MM.1S (cell line): ENCODE measurements at regions not wholly inside any gene's neighbourhood (a gene's known extent, or its start where the extent isn't known, plus 50 kb on each side); places are given as distances from the start of the nearest gene placed in this dataset.

Experiments
- CTCF ChIP-seq: fragments of 300-600 bp; sonication (generic); IDR thresholded peaks from 2 replicates; pipeline ENCODE4 v1.5.1; 2016; ENCODE audit warnings: antibody characterized with exemption, low read length, mixed read lengths
- EZH2phosphoT487 ChIP-seq: fragments of 300-600 bp; sonication (generic); IDR thresholded peaks from 2 replicates; pipeline ENCODE4 v1.6.1; 2018; ENCODE audit warnings: antibody characterized with exemption, low read length

GRCh38 chr14:97713023-97713422 lies 915.8 kb downstream of the VRK1 start:
- TF ChIP-seq EZH2phosphoT487 (no peak), CTCF (no peak)
